Activated naive CD8-positive, alpha-beta T cell treated with anti-CD3 and anti-CD28 coated beads, Interleukin-2, amount 50 U/mL, for 16 hours (primary cell): ENCODE measurements at regions not wholly inside any gene's neighbourhood (a gene's known extent, or its start where the extent isn't known, plus 50 kb on each side); places are given as distances from the start of the nearest gene placed in this dataset.

Experiments used
- DNase-seq: peaks from one replicate; pipeline ENCODE4 v3.0.0-alpha.2; 2020; ENCODE audit warnings: low read depth, low spot score

DNA sequence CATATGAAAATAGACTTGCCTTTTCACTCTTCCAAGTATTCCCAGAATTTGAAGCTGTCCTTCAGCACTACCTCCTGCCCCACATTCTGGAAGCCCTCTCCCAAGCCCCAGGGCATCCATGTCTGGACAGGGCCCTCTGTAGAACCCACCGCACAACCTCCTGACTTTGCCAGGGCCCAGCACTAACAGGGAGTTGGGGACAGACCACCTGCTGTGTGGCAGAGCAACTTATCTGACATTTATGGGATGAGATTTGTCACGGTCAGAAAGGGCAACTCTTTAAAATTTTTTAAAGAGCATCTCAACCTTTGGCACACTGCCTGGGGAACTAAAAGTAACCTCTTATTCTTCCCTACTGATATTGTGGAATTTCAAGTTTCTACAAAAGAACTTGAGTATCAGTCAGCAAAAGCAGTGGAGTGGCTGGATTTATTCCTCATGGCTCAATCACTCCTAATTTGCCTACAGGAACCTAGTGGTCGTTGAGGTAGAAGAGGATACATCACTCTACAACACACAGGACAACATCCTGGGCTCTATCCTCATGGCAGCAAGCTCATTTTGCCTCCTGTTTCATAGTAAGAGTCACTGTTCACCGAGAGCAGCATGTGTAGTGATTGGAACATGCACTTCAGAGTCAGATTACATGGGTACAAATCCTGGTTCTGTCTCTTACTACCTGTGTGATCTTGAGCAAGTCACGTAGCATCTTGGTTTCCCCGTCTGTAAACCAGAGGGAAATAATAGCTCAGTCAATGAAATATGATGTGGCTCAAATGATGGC lies 285.3 kb downstream of the ENC1 start:
- no peak for DNase-seq

GRCh38 chr5:74352256-74352655 lies 288.3 kb downstream of the ENC1 start:
- DNase-seq, result no peak

- no peak for DNase-seq
Measured at GRCh38 chr5:74342948-74343682, 297.4 kb downstream of the ENC1 start.

- no peak for DNase-seq
Measured at GRCh38 chr5:74342182-74342581, 298.3 kb downstream of the ENC1 start.

GRCh38 chr5:74341221-74341620 lies 299.3 kb downstream of the ENC1 start:
- DNase-seq, result no peak

DNA sequence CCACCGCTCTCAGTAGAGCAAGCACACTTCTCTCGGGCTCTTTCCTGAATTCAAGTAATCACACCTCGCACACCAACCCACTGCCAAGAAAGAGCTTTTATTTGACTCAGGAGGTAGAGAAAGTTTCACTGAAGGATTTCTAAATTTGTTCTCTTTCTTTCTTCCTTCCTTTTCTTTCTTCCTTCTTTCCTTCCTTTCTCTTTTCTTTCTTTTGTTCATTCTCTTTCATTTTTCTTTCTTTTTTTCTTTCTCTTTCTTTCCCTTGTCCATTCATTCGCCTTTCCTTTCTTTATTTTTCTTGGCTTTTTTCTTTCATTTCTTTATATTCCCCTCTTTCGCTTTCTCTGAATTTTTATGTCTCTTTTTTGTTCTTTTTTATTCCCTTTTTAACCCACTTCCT lies 300.1 kb downstream of the ENC1 start:
- DNase-seq, result no peak

GRCh38 chr5:74337984-74338310 lies 302.6 kb downstream of the ENC1 start:
- DNase-seq, result no peak

GRCh38 chr5:74337254-74337983 lies 303.1 kb downstream of the ENC1 start:
- DNase-seq, result no peak

- DNase-seq, result no peak
Measured at GRCh38 chr5:74336297-74336696, 304.2 kb downstream of the ENC1 start.

- no peak for DNase-seq
Measured at GRCh38 chr5:74334762-74335384, 305.7 kb downstream of the ENC1 start.

DNA sequence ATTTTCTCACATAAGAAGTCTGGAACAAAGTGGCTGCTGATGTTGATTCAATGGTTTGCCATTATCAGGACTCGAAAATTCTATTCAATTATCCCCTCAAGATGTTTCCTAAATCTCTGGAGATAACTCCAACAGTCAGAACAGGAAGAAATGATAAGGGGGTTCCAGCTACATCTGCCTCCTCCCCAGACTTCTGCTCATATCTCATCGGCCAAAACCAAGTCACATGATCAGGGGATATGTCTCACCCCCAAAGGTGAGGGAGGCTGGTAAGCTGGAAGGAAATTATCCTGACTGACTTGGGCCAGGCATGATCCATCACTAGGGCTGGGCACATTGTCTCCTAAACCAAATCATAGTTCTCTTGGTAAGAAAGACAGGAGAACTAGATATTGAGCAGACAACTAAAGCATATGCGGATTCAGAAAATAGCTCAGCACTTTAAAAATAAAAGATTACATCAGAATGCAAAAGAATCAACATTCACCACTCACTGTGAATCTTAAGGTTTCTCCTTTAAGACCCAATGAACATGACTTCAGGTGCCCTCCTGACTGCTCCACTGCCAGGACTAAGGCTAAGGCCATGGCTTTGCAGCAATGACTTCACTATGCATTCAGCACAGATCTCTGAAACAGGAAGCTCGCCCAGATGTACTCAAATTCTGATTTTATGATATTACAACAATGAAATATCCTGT lies 306.3 kb downstream of the ENC1 start:
- DNase-seq, result no peak

DNA sequence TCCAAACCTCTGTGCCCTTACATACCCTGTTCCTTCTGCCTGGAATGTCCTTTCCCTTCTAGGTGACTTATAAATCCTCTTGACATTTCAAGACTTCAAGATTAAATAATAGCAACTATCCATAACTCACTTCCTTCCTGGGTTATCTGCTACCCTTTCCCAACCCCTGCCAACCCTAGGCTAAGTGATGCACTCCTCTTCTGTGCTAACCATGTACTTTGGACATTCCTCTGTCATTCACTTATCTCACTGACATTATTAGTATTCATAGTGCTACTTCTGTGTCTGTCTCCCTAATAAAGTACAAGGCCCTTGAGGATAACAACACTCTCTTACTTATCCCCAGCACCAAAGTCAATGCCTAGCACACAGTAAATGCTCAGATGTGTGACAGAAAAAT lies 307.1 kb downstream of the ENC1 start:
- DNase-seq, result no peak

DNA sequence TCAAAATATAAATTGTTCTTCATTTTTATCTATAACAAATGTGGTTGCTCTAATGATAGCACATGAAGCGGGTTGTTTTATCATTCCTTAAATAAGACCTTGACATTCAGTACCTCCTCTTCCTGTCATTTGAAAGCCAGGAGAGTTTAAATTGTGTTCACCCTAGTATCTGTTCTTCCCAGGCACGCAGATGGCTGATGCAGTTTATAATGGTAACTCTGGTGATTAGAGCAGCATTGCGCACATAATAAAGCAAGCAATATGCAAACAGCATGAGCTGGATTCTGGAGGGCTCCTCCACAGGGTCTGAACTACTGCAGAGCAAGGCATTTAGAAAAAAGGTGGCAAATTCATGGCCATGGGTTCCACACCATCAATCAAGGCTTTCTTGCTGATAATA lies 307.8 kb downstream of the ENC1 start:
- DNase-seq, result no peak

- no peak for DNase-seq
Measured at GRCh38 chr5:74332006-74332405, 308.5 kb downstream of the ENC1 start.

GRCh38 chr5:74328221-74328630 lies 312.3 kb downstream of the ENC1 start:
- no peak for DNase-seq

DNA sequence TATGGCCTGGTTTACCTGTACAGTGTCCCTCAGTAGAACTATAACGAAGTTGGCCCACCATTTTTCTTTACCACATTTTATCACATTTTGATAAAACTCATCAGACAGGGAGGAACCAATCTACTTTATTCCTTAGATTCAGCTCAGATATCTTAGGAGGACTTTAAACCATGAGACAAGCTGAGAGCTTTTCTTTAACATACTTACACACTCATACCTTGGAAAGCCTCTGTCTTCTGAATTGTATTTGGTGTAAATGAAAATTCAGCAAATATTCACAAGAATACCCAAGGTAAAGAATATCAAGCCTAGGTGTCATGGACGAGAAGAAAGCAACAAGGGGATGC lies 313.2 kb downstream of the ENC1 start:
- DNase-seq, result no peak

DNA sequence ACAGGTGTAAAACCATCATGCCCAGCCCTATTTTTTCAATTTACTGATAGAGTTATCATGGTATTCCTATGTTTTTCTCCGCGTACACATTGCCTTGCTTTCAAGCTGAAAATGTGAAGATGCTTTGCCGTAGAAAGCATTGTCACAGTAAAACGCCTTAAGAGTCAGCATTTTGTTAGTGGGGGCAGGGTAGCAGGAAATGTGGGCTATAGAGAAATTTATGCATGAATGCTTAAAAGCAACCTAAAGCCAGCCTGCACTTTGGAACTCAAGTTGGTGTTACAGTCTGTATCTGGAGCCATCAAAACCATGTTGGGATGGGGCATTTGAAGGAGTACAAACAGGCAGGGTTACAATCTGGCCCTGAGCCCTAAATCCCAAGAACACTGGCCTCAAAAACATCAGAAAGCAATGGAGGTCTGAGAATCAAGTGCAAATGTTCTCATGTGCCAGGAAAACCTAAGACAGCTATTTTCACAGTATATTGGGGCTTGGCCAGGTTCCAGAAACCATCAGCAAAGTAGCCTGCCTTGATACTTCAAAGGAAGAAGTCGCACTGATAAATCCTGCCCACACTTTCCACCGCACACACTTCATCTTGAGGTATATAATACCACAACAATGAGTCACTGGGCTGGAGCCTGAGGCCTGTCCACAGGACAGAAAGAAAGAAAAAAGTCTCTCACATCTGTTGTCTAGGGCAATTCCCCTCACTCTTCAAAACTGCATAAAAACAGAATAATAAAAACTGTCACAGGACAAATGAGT lies 313.8 kb downstream of the ENC1 start:
- DNase-seq, result peak; percentile 11

DNA sequence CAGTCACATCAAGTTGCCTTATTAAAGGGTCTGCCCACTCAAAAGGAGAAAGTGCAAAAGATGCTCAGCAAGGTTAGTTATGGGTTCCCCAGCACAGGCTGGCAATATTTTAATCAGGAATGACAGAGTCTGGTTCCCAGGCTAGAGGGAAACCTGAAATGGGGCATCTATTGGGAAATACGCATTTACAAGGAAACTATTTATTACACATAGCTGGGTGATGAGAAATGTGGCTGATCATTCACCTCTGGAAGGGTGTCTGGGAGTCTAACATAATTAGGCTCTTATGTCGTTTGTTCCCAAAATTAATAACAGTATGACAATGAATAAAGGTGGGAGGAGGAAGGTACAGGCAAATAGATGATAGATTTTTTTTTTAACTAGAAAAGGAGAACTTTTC lies 314.7 kb downstream of the ENC1 start:
- no peak for DNase-seq

DNA sequence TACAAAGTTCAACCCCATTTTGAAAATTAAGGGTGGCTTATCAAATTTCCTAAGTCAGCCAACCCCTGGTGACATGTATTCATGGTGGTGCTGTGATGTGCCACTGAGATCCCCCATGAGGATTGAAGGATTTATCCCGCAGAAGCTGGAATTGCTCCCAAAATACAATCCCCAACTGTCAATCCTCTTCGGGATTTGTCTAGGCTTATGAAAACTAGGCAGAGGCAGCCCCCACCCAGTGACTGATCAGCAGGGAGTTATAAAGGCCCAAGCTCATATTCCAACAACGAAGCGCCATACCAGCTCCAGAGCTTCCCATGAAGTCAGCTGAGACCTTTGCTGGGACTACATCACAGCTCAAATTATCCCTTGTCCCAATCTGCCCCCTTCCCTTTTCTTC lies 316.0 kb downstream of the ENC1 start:
- no peak for DNase-seq

GRCh38 chr5:74322944-74323343 lies 317.6 kb downstream of the ENC1 start:
- no peak for DNase-seq

DNA sequence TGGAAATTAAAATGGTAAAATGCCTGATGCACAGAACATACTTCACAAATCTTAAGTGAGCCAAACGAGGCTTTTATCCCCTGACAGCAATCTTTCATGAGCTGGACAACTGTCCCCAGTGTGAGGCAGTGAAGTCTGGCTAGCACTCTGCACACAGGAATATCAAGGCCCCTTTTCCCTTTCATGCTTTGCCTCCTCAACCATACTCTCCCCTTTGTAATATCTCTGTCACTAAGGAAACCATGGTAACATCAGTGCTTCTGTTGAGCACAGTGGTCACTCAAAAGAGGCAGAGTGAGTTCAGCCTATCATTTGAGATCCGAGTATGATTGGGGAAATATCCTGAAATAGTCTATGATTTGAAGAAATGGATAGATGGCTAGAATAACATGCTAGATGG lies 318.3 kb downstream of the ENC1 start:
- no peak for DNase-seq
